ENCODE measurements at regions not wholly inside any gene's neighbourhood (a gene's known extent, or its start where the extent isn't known, plus 50 kb on each side); places are given as distances from the start of the nearest gene placed in this dataset.

DNA sequence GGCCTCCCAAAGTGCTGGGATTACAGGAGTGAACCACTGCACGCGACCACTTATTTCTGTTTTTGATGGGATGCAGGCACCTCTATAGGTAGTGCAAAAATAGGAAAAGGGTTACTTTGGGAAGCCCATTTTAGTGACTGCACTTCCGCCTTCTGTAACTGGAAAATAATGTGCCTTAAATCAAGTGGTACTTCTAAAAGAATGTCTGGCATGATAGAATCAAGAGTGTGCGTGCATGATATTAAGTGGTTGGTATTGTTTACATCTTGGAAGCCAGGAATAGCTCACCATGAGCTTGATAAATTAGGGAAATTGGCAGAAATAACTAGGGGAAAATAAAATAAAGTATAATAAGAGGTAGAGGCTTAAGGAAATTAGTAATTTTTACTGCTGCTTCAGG, 1067.0 kb downstream of the ADGRL2 start:
- H3K4me3 ChIP-seq: no peak overlapping the region
- no peaks in the 10 kb centered on the region for H3K36me3 ChIP-seq
- H3K9ac ChIP-seq: no peak overlapping the region
- H3K4me2 ChIP-seq: no peak overlapping the region
- no peaks in the 10 kb centered on the region for H4K20me1 ChIP-seq
- no peaks in the 10 kb centered on the region for H3K27me3 ChIP-seq
- no peaks in the 10 kb centered on the region for H3K9me3 ChIP-seq (replicated peaks in 1 of 11)
- H3K4me1 ChIP-seq: no peaks in the 10 kb centered on the region
- no peak overlapping the region for H3K27ac ChIP-seq
- TF ChIP-seq Cebpa-rat (IDR thresholded peaks at IDR 0.05): no peak

DNA sequence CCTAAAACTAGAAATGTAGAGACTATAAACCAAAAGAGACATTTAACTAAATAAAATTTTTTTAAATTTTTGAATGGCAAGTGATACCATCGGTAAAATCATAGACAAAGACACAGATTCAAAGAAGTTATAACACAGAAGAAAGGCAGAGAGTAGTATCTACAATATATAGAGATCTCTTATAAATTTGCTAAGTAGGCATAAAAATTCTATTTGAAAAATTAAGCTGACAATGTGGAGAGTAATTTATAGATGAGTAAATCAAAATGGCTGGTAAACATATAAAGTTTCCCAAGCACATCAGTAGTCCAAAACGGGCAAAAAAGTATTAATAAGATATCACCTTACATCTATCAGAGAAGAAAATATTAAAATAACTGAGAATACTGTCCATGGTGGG, 1061.0 kb downstream of the ADGRL2 start:
- Histone ChIP-seq H3K4me1 (no peaks in the 10 kb centered on the region), H3K4me2 (no peak overlapping the region), H3K9ac (no peak overlapping the region), H3K36me3 (no peaks in the 10 kb centered on the region), H3K27me3 (no peaks in the 10 kb centered on the region), H4K20me1 (no peaks in the 10 kb centered on the region), H3K4me3 (no peak overlapping the region), H3K9me3 (replicated peaks in 1 of 11) (no peaks in the 10 kb centered on the region), H3K27ac (no peak overlapping the region)
- TF ChIP-seq Cebpa-rat (IDR thresholded peaks at IDR 0.05): no peak

DNA sequence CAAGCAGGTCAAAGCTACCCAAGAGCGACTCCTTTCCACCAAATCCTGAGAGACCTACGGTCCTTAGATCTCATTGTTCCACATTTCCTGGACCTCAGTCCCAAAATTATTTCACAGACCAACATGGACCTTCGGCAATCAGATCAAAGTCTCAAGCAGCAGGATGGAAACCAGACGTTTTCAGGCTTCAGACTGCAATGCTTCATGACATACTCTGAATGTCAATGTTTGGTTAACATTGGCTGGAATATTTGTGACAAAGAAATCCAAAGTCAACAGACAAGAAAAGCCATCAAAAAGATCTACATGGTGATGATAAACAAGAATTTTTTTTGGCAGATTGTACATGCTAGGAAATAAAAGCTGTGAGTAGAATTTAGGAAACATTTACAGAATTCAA, 1057.3 kb downstream of the ADGRL2 start:
- Histone ChIP-seq H3K36me3 (no peaks in the 10 kb centered on the region), H3K4me3 (no peak overlapping the region), H4K20me1 (no peaks in the 10 kb centered on the region), H3K27ac (no peak overlapping the region), H3K9me3 (replicated peaks in 1 of 11) (no peaks in the 10 kb centered on the region), H3K4me1 (no peaks in the 10 kb centered on the region), H3K4me2 (no peak overlapping the region), H3K27me3 (no peaks in the 10 kb centered on the region), H3K9ac (no peak overlapping the region)
- TF ChIP-seq Cebpa-rat (IDR thresholded peaks at IDR 0.05): no peak

- Histone ChIP-seq H3K27me3 (no peaks in the 10 kb centered on the region), H3K4me1 (no peaks in the 10 kb centered on the region), H4K20me1 (no peaks in the 10 kb centered on the region), H3K9ac (no peak overlapping the region), H3K27ac (no peak overlapping the region), H3K4me2 (no peak overlapping the region), H3K36me3 (no peaks in the 10 kb centered on the region), H3K9me3 (replicated peaks in 1 of 11) (no peaks in the 10 kb centered on the region), H3K4me3 (no peak overlapping the region)
- TF ChIP-seq Cebpa-rat (IDR thresholded peaks at IDR 0.05): no peak
Observed at GRCh38 chr1:82849460-82849859, 1048.7 kb downstream of the ADGRL2 start.

DNA sequence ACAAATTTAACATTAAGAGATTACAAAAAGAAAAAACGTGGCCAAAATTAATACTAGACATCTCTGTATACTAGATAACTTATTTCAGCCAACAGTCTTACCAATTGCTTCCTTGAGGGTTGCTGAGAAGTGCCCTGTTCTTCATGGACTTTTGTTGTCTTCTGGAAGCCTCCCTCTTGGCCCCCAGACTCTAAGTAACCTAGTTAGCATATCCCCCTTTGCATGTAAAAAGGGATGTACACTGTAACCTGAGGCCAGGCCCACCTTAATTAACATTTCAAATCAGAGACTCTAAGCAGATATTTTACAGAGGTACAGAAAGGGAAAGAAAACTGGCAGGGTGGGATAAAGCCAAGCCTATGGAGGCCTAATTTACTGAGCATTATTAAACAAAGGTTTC, 1047.3 kb downstream of the ADGRL2 start:
- Histone ChIP-seq H3K4me1 (no peaks in the 10 kb centered on the region), H3K36me3 (no peaks in the 10 kb centered on the region), H3K27me3 (no peaks in the 10 kb centered on the region), H3K27ac (no peak overlapping the region), H4K20me1 (no peaks in the 10 kb centered on the region), H3K9ac (no peak overlapping the region), H3K9me3 (replicated peaks in 1 of 11) (no peaks in the 10 kb centered on the region), H3K4me2 (no peak overlapping the region), H3K4me3 (no peak overlapping the region)
- no peak for TF ChIP-seq Cebpa-rat (IDR thresholded peaks at IDR 0.05)

DNA sequence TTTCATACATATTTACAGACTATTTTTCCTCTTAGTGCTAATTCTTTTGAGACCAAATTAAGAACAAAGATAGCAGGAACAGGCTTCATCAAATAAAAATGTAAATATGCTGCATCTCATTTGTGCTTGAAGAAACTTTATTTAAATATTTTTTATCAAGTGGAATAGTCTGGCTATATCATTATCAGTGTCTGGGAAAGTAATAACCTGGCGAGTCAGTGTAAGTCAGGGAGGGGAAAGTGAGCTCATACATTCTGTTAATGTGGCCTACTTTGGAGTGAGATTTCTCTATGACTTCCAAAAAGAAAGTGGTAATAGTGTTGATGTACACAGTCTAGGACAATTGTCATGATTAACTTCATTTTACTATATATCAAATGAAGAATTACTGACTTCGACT, 1045.1 kb downstream of the ADGRL2 start:
- H3K9me3 ChIP-seq (replicated peaks in 1 of 11): no peaks in the 10 kb centered on the region
- no peak overlapping the region for H3K9ac ChIP-seq
- H3K4me2 ChIP-seq: no peak overlapping the region
- H4K20me1 ChIP-seq: no peaks in the 10 kb centered on the region
- H3K4me1 ChIP-seq: no peaks in the 10 kb centered on the region
- no peak for TF ChIP-seq Cebpa-rat (IDR thresholded peaks at IDR 0.05)
- H3K27ac ChIP-seq: no peak overlapping the region
- no peaks in the 10 kb centered on the region for H3K36me3 ChIP-seq
- H3K27me3 ChIP-seq: no peaks in the 10 kb centered on the region
- H3K4me3 ChIP-seq: no peak overlapping the region

- Histone ChIP-seq H3K4me2 (no peak overlapping the region), H3K36me3 (no peaks in the 10 kb centered on the region), H3K27me3 (no peaks in the 10 kb centered on the region), H3K9me3 (replicated peaks in 1 of 11) (no peaks in the 10 kb centered on the region), H4K20me1 (no peaks in the 10 kb centered on the region), H3K9ac (no peak overlapping the region), H3K4me1 (no peaks in the 10 kb centered on the region), H3K4me3 (no peak overlapping the region), H3K27ac (no peak overlapping the region)
- TF ChIP-seq Cebpa-rat (IDR thresholded peaks at IDR 0.05): no peak
Observed at GRCh38 chr1:82844911-82845827, 1044.4 kb downstream of the ADGRL2 start.

GRCh38 chr1:82844447-82844846, 1043.7 kb downstream of the ADGRL2 start:
- no peaks in the 10 kb centered on the region for H4K20me1 ChIP-seq
- no peaks in the 10 kb centered on the region for H3K36me3 ChIP-seq
- no peaks in the 10 kb centered on the region for H3K27me3 ChIP-seq
- H3K9ac ChIP-seq: no peak overlapping the region
- H3K4me3 ChIP-seq: no peak overlapping the region
- peaks cover 0 to 3% (median 0%) of the 10 kb centered on the region in 10 experiments; a peak in 4 of 20 replicates for H3K4me1 ChIP-seq
- no peak overlapping the region for H3K27ac ChIP-seq
- H3K9me3 ChIP-seq (replicated peaks in 1 of 11): no peaks in the 10 kb centered on the region
- no peak for TF ChIP-seq Cebpa-rat (IDR thresholded peaks at IDR 0.05)
- H3K4me2 ChIP-seq: no peak overlapping the region

DNA sequence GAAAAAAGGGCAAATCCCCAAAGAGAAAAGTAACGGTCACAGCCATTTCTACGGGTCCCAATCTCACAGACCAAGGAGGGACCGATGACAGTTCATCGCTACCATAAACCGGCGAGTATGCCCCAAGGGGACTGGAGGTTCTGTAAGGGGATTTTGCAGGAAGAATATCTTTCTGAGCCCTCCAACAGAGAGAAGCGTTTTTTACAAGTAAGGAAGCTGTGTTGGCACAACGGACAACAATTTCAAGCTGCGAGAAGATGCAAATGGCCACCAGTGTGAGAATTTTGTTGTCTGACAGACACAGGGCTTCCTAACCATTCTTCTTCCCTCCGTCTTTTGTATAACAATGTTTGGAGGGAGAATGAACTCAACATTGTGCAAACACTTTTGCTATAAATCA, 1043.1 kb downstream of the ADGRL2 start:
- Histone ChIP-seq H3K4me2 (no peak overlapping the region), H3K27ac (no peak overlapping the region), H3K4me1 (peaks cover 0 to 7% (median 0%) of the 10 kb centered on the region in 10 experiments; a peak in 4 of 20 replicates), H4K20me1 (no peaks in the 10 kb centered on the region), H3K36me3 (no peaks in the 10 kb centered on the region), H3K9me3 (replicated peaks in 1 of 11) (no peaks in the 10 kb centered on the region), H3K9ac (no peak overlapping the region), H3K27me3 (no peaks in the 10 kb centered on the region), H3K4me3 (no peak overlapping the region)
- no peak for TF ChIP-seq Cebpa-rat (IDR thresholded peaks at IDR 0.05)

GRCh38 chr1:82840192-82840591, 1039.5 kb downstream of the ADGRL2 start:
- peaks cover 0 to 15% (median 6%) of the 10 kb centered on the region in 10 experiments; a peak in 13 of 20 replicates for H3K4me1 ChIP-seq
- no peak overlapping the region for H3K9ac ChIP-seq
- H3K27me3 ChIP-seq: no peaks in the 10 kb centered on the region
- no peaks in the 10 kb centered on the region for H3K36me3 ChIP-seq
- TF ChIP-seq Cebpa-rat (IDR thresholded peaks at IDR 0.05): no peak
- H3K4me3 ChIP-seq: no peak overlapping the region
- no peak overlapping the region for H3K27ac ChIP-seq
- H3K9me3 ChIP-seq (replicated peaks in 1 of 11): no peaks in the 10 kb centered on the region
- no peak overlapping the region for H3K4me2 ChIP-seq
- no peaks in the 10 kb centered on the region for H4K20me1 ChIP-seq
